Keratinocyte (primary cell): ENCODE measurements at regions not wholly inside any gene's neighbourhood (a gene's known extent, or its start where the extent isn't known, plus 50 kb on each side); places are given as distances from the start of the nearest gene placed in this dataset.

Experiments
- DNase-seq: peaks from one replicate; pipeline ENCODE4 v3.0.0-alpha.2; 2011; ENCODE audit warnings: low read depth, missing footprints, low spot score
- FAIRE-seq: peaks from 2 replicates; lab custom pipeline; 2011; peaks lifted over from hg19 to GRCh38; lab: Jason Lieb, UNC
- H2AFZ ChIP-seq: 2 replicates; pipeline ENCODE4 v1.6.0; 2012; ENCODE audit warnings: low read length, control low read depth, inconsistent platforms; ENCODE audit not compliant: control insufficient read depth
- H3K27ac ChIP-seq: 2 replicates; pipeline ENCODE4 v1.5.1; 2011; ENCODE audit warnings: low read length; ENCODE audit not compliant: control insufficient read depth, insufficient read depth
- H3K27me3 ChIP-seq: 3 replicates; pipeline ENCODE4 v1.6.0; 2011; ENCODE audit warnings: low read length; ENCODE audit not compliant: control insufficient read depth, insufficient read depth; ENCODE audit errors: extremely low read depth
- H3K36me3 ChIP-seq, 2 experiments: 2 replicates in 1 of 2; 3 replicates in 1 of 2; pipeline ENCODE4 v1.5.1; 2011; ENCODE audit warnings: low read length in 2 of 2, mild to moderate bottlenecking in 1 of 2; ENCODE audit not compliant: control insufficient read depth in 2 of 2, insufficient read depth in 2 of 2; ENCODE audit errors: extremely low read depth in 1 of 2
- H3K4me1 ChIP-seq: 3 replicates; pipeline ENCODE4 v1.5.1; 2011; ENCODE audit warnings: low read length; ENCODE audit not compliant: control insufficient read depth, insufficient read depth; ENCODE audit errors: extremely low read depth
- H3K4me2 ChIP-seq: 3 replicates; pipeline ENCODE4 v1.6.0; 2011; ENCODE audit warnings: low read depth, low read length; ENCODE audit not compliant: control insufficient read depth, insufficient read depth; ENCODE audit errors: extremely low read depth
- H3K4me3 ChIP-seq, 3 experiments: fragments of 200-600 bp in 1 of 3; sonication (generic) in 1 of 3; 2 replicates in 2 of 3; 3 replicates in 1 of 3; pipeline ENCODE4 v1.5.1; 2011 to 2016; ENCODE audit warnings: low read length in 3 of 3, mild to moderate bottlenecking in 3 of 3, control low read depth in 2 of 3, inconsistent platforms in 1 of 3, low read depth in 1 of 3, mixed read lengths in 1 of 3, mixed run types in 1 of 3, moderate library complexity in 1 of 3; ENCODE audit not compliant: control insufficient read depth in 2 of 3, insufficient read depth in 2 of 3; ENCODE audit errors: extremely low read depth in 1 of 3
- H3K79me2 ChIP-seq: 2 replicates; pipeline ENCODE4 v1.6.0; 2012; ENCODE audit warnings: low read length; ENCODE audit not compliant: control insufficient read depth, insufficient read depth
- H3K9ac ChIP-seq: 3 replicates; pipeline ENCODE4 v1.6.0; 2011; ENCODE audit warnings: low read length; ENCODE audit not compliant: control insufficient read depth, insufficient read depth; ENCODE audit errors: extremely low read depth
- H3K9me1 ChIP-seq: 3 replicates; pipeline ENCODE4 v1.6.0; 2011; ENCODE audit warnings: low read length; ENCODE audit not compliant: control insufficient read depth, insufficient read depth; ENCODE audit errors: extremely low read depth
- H3K9me3 ChIP-seq: 2 replicates; pipeline ENCODE4 v1.5.1; 2012; ENCODE audit warnings: low read depth, low read length; ENCODE audit not compliant: control insufficient read depth
- H4K20me1 ChIP-seq: 3 replicates; pipeline ENCODE4 v1.6.0; 2011; ENCODE audit warnings: low read length; ENCODE audit not compliant: control insufficient read depth, insufficient read depth; ENCODE audit errors: extremely low read depth
- CTCF ChIP-seq, 3 experiments: IDR thresholded peaks in 1 of 3; conservative IDR thresholded peaks in 1 of 3; optimal IDR thresholded peaks in 1 of 3; 2 replicates in 2 of 3; 3 replicates in 1 of 3; pipeline versions ENCODE3 to v1.5.1; 2011; ENCODE audit warnings: low read length in 3 of 3, mild to moderate bottlenecking in 3 of 3, moderate library complexity in 2 of 3, control low read depth in 1 of 3, inconsistent platforms in 1 of 3; ENCODE audit not compliant: insufficient read depth in 2 of 3; ENCODE audit errors: extremely low read depth in 1 of 3
- EZH2 ChIP-seq: IDR thresholded peaks from one replicate; pipeline ENCODE4 v1.6.1; 2012; ENCODE audit warnings: inconsistent platforms, mild to moderate bottlenecking, low read length, moderate library complexity
- dilution Hi-C: fragments of 300-500 bp; cut with MboI; formaldehyde crosslinking; loops from one replicate; pipeline ENCODE4 v1.7.0; 2020; ENCODE audit warnings: low sequenced_read_pairs; ENCODE audit not compliant: extremely low pct_ligation_motif_present

GRCh38 chr11:134483291-134483690, 71.2 kb upstream of the B3GAT1 start:
- H2AFZ ChIP-seq: no peak overlapping the region
- no peaks in the 10 kb centered on the region for H3K27me3 ChIP-seq
- H4K20me1 ChIP-seq: no peaks in the 10 kb centered on the region
- no peak overlapping the region for H3K4me2 ChIP-seq
- dilution Hi-C loops: no loop called here
- no peak overlapping the region for H3K4me3 ChIP-seq
- FAIRE-seq (no peak), DNase-seq (no peak)
- no peaks in the 10 kb centered on the region for H3K9me1 ChIP-seq
- H3K27ac ChIP-seq: no peak overlapping the region
- no peaks in the 10 kb centered on the region for H3K4me1 ChIP-seq
- H3K9me3 ChIP-seq: no peaks in the 10 kb centered on the region
- no peaks in the 10 kb centered on the region for H3K36me3 ChIP-seq
- TF ChIP-seq EZH2: no peak
- no peak for TF ChIP-seq CTCF (optimal IDR thresholded peaks at IDR 0.05 in 1 of 3, IDR thresholded peaks at IDR 0.05 in 1 of 3, conservative IDR thresholded peaks at IDR 0.05 in 1 of 3; ENCODE audit: extremely low read depth in 1 of 3, insufficient read depth in 2 of 3, low read length in 3 of 3)
- H3K79me2 ChIP-seq: no peaks in the 10 kb centered on the region
- no peak overlapping the region for H3K9ac ChIP-seq

- DNase-seq (no peak), FAIRE-seq (no peak)
- H3K36me3 ChIP-seq: no peaks in the 10 kb centered on the region
- dilution Hi-C loops: no loop called here
- no peaks in the 10 kb centered on the region for H4K20me1 ChIP-seq
- H3K27ac ChIP-seq: no peak overlapping the region
- H3K9me1 ChIP-seq: no peaks in the 10 kb centered on the region
- no peaks in the 10 kb centered on the region for H3K27me3 ChIP-seq
- H3K9me3 ChIP-seq: no peaks in the 10 kb centered on the region
- no peak overlapping the region for H3K4me2 ChIP-seq
- no peak overlapping the region for H3K4me3 ChIP-seq
- no peak overlapping the region for H2AFZ ChIP-seq
- H3K79me2 ChIP-seq: no peaks in the 10 kb centered on the region
- no peak overlapping the region for H3K9ac ChIP-seq
- TF ChIP-seq CTCF (optimal IDR thresholded peaks at IDR 0.05 in 1 of 3, IDR thresholded peaks at IDR 0.05 in 1 of 3, conservative IDR thresholded peaks at IDR 0.05 in 1 of 3; ENCODE audit: extremely low read depth in 1 of 3, insufficient read depth in 2 of 3, low read length in 3 of 3): no peak
- TF ChIP-seq EZH2: no peak
- no peaks in the 10 kb centered on the region for H3K4me1 ChIP-seq
Observed at GRCh38 chr11:134482865-134483264, 70.8 kb upstream of the B3GAT1 start.
